HG02840 (cell line): ENCODE measurements at regions not wholly inside any gene's neighbourhood (a gene's known extent, or its start where the extent isn't known, plus 50 kb on each side); places are given as distances from the start of the nearest gene placed in this dataset.
A peak's percentile ranks its signal among the peaks of the same experiment; 100 is the strongest.

Experiments
- ATAC-seq: cut with Tn5 transposase; IDR thresholded peaks from one replicate; pipeline ENCODE4 v1.9.1; 2021; ENCODE audit warnings: mild to moderate bottlenecking, moderate library complexity, moderate number of reproducible peaks; ENCODE audit not compliant: unreplicated experiment, low FRiP score

DNA sequence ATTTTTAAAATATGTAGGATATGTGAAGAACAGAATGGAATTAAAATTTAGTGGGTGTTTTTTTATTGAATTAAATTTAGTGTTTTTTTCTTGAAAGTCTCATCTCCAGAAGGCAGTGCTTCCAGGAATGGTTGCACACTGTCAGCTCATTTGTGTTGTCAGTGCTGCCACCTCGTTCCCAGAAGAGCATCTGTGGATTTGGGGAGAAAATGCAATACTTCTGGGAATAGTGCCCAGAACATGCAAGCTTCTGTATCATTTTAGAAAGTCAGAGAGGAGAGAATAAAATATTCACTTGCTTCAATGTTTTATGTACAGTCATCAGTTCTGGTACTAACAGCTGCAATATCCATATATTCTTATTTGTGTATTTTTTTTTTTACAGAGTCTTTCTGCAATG, 608.8 kb downstream of the PCDH7 start:
- ATAC-seq: no peak

DNA sequence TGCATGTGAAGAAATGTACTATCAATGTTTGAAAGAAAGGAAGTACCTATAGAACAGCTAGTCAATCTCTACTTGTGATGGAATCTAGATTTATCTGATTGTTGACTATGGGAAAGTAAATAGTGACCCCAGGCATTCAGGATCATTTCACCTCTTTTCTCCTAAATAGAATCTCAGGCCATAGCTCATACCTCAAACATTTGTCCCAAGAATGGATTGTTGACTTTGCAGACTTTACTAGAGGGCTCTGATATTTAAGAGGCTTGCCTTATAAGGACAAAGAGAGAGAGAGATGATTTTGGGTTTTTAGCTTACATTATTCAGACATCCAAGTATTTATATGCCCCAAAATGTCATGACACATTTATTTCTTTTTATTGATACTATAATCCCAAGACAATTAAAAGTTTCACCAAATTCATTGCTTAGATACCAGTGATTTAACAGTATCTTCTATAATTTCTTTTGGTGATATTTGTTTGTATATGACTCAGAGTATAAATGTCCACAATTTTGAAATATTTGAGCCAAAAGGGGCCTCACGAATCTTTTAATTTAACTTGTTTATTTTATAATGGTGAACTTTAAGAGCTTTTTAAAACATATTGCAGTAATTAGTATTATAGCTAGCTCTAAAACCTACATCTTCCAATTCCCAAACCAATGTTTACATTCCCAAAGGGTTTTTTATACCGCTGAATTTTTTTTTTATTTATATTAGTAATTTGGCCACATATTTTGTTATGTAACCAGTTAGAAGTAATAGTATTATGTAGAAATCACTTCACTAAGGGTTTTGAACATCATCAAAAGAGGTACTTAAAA, 614.1 kb downstream of the PCDH7 start:
- no peak for ATAC-seq

DNA sequence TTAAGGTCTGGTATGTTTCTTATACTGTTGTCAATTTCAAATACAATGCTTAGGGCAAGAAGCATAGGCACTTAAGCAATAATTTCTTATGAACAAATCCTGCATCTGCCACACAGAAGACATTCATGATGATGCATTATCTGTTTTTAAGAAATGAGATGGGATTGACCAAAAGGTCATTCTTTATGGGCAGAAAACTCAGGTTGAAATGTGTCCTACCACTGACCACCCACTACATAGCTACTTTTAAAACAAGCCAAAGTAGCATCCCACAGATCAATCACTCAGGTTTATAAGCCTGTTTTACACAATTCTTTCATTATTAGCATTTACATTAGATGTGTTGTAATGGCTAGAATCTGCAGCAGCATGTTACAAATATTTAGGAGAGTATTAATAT, 617.8 kb downstream of the PCDH7 start:
- ATAC-seq: no peak

DNA sequence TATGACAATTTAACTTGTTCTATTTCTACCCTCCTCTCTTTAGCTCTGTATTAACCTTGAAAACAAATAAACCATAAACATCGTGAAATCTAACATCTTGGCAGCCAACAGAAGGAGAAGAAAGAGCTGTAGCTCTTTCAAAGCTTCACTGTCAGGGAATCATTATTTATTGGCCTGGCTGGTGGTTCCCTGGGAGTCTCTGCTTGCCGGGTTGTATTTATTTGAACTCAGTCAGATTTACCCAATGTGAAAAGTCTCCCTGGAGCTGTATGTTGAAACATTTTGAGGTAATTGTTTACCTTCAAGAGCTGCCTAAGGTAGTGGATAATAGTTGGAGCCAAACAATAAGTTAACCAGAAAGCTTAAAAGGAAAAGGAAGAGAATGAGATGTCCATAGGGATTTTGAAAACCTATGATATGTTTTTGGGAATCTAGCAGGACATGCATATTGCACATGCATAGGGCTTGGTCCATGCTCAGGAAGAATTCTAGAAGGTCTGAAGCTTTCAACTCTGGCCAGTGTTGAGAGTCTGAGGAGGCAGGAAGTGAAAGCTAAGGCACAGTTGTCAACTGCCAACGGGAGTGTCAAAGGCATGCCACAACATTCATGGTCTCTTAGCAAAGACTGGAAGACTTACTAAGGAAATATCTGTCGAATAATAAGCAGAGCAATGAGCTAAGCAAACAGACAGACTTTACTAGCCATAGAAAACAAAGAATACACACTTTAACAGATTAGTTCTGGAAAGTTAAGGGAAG, 621.6 kb downstream of the PCDH7 start:
- no peak for ATAC-seq

DNA sequence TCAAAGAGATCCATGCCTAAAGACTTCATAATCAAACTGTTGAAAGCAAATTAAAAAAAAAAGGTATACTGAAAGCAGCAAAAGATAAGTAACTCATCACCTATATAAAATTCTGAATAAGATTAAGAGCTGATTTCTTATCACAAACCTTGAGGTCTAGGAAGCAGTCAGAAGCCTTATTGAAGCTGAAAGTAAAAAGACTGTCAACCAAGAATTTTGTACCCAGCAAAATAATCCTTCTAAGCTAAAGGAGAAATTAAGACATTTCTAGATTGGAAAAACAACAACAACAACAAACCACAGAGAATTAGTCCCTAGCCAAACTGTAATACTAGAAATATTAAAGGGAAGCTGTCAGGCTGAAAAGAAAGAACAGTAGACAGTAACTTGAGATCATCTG, 622.9 kb downstream of the PCDH7 start:
- ATAC-seq: no peak

DNA sequence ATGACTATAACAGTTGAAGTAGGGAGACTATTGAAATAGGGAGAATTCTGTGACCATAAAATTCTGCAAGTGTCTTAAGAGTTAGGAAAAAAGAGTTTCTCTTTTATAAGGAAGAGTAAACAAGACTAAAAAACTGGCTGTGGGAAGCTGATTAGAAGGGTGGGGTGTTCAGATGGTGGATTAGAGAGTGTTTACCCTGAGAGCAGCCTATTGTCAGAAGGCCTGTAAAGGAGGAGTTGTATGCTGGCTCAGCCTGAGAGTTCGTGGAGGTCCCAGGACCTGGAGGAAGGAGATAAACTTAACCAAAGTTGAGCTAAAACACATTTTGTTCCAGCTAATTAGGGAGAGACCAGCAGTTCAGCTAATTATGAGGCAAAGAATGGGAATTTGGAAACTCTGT, 629.7 kb downstream of the PCDH7 start:
- ATAC-seq: no peak

DNA sequence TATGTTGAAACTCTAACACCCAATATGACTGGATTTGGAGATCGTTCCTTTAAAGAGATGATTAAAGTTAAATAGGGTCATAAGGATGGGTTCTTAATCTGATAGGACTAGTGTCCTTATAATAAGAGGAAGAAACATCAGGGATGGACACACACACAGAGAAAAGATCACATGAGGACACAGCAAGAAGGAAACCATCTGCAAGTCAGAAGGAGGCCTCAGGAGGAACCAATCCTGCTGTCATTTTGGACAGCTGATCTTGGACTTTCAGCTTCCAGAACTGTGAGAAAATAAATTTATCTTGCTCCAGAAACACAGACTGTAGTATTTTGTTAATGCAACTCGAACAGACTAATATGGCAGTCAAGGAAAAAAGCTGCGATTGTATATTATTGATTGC, 631.5 kb downstream of the PCDH7 start:
- no peak for ATAC-seq

DNA sequence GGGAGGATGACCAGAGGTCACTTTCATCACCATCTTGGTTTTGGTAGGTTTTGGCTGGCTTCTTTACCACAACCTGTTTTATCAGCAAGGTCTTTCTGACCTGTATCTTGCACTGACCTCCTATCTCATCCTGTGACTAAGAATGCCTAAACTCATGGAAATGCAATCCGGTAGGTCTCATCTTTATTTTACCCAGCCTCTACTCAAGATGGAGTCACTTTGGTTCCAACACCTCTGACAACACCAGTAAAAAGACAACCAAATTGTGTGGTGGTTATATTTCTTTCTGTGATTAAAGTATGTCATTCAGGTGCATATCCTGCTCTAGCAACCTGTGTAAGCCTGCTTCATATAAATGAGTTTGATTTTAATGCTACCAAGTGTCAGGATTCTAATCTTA, 636.7 kb downstream of the PCDH7 start:
- no peak for ATAC-seq

DNA sequence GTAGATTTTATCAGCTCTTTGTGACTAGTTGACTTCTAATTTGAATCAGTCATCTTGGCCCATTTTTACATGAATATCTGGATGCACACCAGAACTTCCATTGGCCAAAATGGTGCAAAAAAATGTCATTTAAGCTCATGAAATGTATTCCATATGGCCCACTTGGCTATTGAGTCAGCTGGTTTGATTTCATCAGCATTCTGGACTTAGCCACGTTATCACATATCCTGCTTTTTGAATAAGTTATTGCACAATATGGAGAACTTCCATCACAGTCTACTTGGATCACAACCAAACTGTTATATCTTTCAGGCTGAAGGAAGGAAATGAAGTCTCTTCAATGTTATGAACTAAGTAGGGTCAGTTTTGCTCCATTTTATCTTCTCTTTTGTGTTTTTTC, 640.6 kb downstream of the PCDH7 start:
- no peak for ATAC-seq

DNA sequence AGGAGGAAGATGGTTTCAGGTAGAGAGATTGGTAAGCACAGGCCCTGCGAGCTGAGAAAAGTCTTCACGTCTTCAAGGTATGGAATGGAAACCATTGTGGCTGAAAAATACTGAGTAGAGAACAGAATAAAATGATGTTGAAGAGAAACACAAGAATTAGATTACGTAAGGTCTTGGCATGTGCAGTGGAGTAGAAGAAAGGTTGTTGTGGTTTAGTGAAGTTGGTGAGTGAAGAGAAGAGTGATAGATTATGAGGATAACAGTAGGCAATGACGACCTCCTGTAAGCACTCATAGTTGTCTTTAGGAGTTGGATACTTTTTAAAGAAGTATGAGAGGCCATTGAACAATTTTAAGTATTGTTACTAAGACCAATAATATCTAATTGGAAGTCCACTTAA, 642.6 kb downstream of the PCDH7 start:
- ATAC-seq: no peak

DNA sequence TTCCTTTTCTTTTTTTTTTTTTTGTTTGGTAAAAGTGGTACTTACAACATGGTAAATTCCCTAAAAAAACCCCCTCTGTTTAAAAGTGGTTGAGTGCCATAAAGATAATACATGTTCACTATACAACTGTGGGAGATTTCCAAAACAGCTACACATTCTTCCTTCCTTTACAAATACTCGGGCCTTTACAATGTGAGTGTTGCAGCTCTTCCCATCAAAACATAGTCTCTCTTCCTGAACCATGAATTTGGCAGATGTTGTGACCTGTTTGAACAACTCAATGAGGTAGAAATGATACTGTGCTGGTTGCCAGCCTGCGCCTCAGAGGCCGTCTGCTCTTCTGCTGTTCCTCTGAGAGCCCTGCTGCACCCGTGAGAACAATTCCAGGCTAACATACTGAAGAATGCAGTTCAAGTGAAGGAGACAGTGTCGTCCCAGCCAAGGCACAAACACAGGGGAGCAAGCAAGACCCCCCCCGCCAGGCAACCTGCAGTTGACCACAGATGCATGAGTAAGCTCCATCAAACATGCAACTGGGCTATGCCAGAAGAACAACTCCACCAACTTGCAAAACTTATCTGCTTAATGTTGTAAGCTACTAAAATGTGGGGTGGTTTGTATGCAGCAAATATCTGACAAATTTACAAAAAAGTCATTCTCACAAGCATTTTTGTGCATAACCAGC, 645.0 kb downstream of the PCDH7 start:
- no peak for ATAC-seq

DNA sequence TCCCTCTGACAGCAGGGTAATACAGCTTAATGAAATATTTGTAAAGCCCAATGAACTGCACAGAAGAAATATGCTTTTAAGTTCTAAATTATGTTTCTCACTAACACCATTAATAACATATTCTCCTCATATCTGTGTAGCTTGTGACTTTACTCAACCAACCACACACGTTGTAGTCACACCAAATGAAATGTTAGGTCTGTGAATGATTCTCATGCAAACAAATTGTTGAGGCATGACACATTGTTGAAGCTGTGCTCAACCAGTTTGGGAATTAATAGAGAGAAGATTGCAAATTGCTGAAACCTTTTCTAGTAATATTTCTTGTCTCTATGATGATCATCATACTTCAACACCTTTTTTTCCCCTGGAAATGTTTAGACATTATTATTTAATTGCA, 645.9 kb downstream of the PCDH7 start:
- ATAC-seq: no peak

DNA sequence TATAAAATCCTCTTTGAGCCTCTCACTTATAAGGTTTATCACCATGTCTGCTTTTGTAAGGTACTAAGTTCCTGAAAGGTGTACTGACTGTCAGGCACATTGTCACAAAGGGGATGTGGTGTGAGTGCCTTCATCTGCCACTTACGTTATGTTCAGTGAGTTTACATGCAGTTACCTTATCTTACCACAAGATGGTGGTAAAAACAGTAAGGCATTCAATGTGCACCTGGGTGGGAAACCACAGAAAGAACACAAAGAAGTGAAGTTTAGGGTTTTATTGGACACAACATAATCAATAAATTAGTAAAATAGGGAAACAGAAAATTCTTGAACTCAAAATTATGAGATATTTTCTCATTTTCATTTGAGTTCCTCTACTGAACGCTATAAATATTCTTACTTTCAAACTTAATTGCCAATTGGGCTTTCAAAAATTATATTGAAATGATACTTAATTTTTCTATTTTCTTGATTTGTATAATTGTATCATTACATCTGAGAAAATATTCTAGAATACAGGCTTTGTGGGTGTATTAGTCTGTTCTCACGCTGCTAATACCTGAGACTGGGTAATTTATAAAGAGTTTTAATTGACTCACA, 650.8 kb downstream of the PCDH7 start:
- peak; percentile 90 for ATAC-seq

DNA sequence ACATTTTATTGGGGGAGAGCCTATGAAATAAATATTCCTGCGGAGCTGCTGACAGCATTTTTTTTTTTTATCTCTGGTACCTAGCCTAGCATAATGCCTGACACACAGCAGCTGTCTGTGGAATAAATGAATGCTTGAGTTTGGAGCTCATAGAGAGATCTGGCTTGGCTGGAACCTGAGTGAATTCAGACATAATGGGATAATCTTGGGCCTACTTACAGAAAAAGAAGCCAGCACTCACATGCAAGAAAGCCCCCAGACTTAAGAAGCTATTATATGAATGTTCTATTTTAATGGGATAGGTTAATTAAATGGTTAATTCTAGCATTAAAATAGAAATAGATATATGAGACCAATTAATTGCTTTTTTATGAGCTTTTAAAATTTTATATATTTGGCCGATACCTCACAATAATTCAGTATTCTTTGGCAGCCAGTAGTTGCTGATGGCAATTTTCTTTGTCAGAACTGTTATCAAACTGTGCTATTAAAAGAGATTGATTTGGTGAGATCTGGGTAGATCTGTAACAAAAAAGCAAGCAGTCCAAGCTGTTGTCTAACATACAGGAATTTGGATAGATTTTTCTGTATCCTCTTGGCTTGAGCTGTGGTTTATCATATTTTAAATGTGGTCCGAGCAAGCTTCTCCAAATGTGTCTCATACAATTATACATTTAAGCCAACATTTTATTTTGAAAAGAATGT, 654.2 kb downstream of the PCDH7 start:
- no peak for ATAC-seq

DNA sequence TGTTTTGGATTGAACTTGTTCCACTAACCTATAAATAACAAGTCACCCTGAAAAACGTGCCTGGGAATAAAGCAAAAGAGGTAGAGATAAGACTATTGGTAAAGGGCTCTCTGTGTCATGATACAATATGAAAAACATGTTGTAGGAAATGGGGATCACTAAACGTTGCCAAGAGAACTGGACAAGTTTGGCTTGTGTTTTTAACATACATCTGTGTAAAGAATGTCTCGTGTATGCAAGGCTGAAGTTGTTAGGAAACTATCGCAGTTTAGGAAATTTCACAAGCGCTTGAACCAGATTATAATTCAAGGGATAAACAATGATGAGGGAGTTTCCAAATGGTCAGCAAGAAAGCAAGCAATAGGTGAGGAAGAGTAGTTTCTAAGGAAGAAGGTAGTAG, 655.8 kb downstream of the PCDH7 start:
- ATAC-seq: no peak

DNA sequence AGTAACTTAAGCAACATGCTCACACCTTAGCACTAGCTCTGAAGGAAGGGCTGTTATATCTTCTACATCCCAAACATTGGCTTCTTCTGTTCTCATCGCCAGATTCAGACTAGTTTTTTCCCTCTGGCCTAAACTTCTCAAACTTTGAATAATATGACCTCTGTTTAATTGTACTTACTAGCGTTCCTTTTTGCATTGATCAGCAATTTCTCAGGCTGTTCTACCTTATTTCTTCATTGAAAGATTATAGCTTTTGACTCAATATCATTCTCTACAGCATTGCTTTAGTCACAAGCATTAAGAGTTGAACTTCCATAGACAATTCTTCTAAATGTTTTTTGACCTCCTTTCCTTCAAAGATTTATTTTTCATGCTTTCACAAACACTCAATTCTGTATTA, 659.2 kb downstream of the PCDH7 start:
- ATAC-seq: no peak

DNA sequence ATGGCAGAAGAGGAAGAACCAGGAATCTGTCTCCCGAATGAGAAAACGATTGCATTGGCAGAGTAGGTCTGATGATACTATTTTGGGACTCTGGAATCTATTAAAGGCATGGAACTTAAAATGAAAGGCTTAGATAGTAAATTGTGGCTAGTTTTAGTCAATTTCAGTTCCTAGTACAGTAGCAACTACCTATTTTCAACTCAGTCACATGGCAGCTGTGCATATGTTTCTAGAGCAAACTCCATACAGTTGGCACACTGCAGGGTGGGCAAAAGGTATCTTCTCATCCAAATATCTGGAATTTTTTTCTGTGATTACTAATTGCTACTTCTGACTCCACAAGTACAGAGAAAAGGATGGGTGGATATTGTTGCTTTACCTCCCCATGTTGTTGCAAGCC, 663.6 kb downstream of the PCDH7 start:
- ATAC-seq: no peak

DNA sequence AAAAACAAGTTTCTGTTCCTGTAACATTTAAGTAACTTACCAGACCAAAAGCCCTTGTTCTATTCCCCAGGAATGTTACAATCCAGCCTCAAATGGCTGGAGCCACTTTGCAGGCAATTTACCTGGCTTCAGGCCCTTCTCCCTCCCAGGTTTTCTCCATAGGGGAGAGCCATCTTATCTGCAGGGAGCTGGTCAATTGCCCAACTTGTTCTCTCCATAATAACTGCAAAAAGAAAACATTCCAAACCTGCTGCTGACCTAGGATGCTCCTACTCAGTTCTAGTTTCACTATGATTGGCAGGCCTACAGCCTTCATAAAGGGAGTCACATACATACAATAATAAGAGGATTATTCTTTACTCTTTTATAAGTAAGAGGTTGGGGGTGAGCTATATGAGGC, 670.7 kb downstream of the PCDH7 start:
- no peak for ATAC-seq

DNA sequence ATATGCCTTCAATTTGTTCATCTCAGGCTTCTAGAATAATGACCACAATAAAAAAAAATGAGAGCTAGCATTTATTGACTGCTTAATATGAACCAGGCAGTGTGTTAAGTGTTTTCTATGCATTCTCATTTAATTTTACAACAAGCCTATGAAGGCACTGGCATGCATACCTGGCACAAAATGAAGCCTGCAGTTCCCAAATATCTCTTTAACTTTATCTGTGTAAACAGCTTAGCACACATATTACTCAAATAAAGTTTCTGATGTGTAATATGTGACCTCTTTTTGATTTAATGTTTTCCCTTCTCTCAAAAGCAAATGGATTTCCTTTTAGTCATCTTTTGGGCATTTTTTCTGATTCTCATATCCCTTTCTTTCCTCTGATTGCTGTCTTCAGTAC, 671.8 kb downstream of the PCDH7 start:
- ATAC-seq: no peak

DNA sequence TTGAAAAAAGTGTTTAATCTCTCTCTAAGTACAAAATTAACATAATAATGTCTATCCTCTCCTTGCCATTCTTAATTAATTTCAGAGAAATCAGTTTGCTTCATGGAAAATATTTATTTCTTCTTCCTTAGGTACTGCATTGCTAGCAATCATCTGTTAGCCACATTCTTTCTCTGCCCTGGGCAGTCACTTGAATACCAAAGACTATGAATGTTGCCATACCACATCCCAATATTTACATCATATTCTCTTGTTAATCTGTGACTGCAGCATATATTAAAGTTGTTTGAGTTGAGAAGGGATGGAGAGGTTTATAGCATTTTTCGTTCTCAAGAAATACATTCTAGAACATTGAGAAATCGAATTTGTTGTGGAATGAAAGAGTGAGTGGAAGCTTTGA, 672.8 kb downstream of the PCDH7 start:
- ATAC-seq: no peak

DNA sequence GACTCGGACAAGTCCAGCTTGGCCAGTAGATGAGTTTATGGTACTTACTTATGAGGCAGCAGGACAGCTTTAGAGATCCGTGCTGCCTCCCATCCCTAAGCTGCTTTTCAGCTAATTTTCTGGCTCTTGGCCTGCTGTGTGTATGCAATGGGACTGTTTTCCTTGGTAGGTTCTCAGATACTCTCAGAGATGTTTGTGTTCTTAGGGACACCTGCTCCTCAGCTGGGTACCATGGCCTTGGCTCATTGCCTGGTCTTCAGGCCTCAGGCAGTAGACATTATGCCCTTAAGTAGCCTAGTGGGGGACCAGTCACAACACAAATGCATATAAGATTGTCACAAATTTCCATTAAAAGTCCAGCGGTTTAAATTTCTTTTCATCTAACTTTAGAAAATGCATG, 688.0 kb downstream of the PCDH7 start:
- ATAC-seq: no peak
